Fibroblast of lung (primary cell): ENCODE measurements at regions not wholly inside any gene's neighbourhood (a gene's known extent, or its start where the extent isn't known, plus 50 kb on each side); places are given as distances from the start of the nearest gene placed in this dataset.

Experiments
- CTCF ChIP-seq, 2 donors: IDR thresholded peaks in 1 of 2; conservative IDR thresholded peaks in 1 of 2; 1 replicate in 1 of 2; 2 replicates in 1 of 2; pipeline ENCODE4 v1.5.1; 2011 to 2012; ENCODE audit warnings: low read length in 2 of 2, control low read depth in 1 of 2, inconsistent platforms in 1 of 2, low read depth in 1 of 2, mild to moderate bottlenecking in 1 of 2
- EZH2 ChIP-seq: IDR thresholded peaks from 2 replicates; pipeline ENCODE4 v1.5.1; 2012; ENCODE audit warnings: low read length, control low read depth, mild to moderate bottlenecking; ENCODE audit errors: missing control alignments

- TF ChIP-seq CTCF (conservative IDR thresholded peaks at IDR 0.05 in 1 of 2, IDR thresholded peaks at IDR 0.05 in 1 of 2; ENCODE audit: low read depth in 1 of 2, low read length in 2 of 2): no peak
- no peak for TF ChIP-seq EZH2
These were observed 173.4 kb upstream of the HMCN1 start for GRCh38 chr1:185560760-185561159.
